ENCODE measurements at regions not wholly inside any gene's neighbourhood (a gene's known extent, or its start where the extent isn't known, plus 50 kb on each side); places are given as distances from the start of the nearest gene placed in this dataset.

GRCh38 chr7:39811161-39811614, 138.9 kb upstream of the CDK13 start:
- Histone ChIP-seq H3K4me1 (no peaks in the 10 kb centered on the region), H3K9me3 (no peaks in the 10 kb centered on the region), H3K27me3 (no peaks in the 10 kb centered on the region), H3K4me3 (no peak overlapping the region), H3K27ac (no peak overlapping the region), H3K36me3 (no peaks in the 10 kb centered on the region)
- no peak for DNase-seq (ENCODE audit: extremely low spot score in 2 of 2)
- TF ChIP-seq POLR2A (IDR thresholded peaks at IDR 0.05) (no peak), CTCF (IDR thresholded peaks at IDR 0.05) (no peak), POLR2AphosphoS5 (IDR thresholded peaks at IDR 0.05; ENCODE audit: insufficient read depth in 1 of 2, low read depth in 1 of 2) (no peak)
- intact Hi-C loops (cut with DNase I), result no loop called here

GRCh38 chr7:39816462-39817060, 133.5 kb upstream of the CDK13 start:
- Histone ChIP-seq H3K4me1 (no peaks in the 10 kb centered on the region), H3K27me3 (no peaks in the 10 kb centered on the region), H3K9me3 (no peaks in the 10 kb centered on the region), H3K36me3 (no peaks in the 10 kb centered on the region), H3K4me3 (no peak overlapping the region), H3K27ac (no peak overlapping the region)
- DNase-seq (ENCODE audit: extremely low spot score in 2 of 2), result no peak
- TF ChIP-seq POLR2AphosphoS5 (IDR thresholded peaks at IDR 0.05; ENCODE audit: insufficient read depth in 1 of 2, low read depth in 1 of 2), result no peak
- no peak for TF ChIP-seq CTCF (IDR thresholded peaks at IDR 0.05)
- TF ChIP-seq POLR2A (IDR thresholded peaks at IDR 0.05), result no peak
- intact Hi-C loops (cut with DNase I), result no loop called here

- H3K9me3 ChIP-seq, result no peaks in the 10 kb centered on the region
- H3K4me1 ChIP-seq, result no peaks in the 10 kb centered on the region
- no peak overlapping the region for H3K27ac ChIP-seq
- intact Hi-C loops (cut with DNase I), result no loop called here
- no peaks in the 10 kb centered on the region for H3K36me3 ChIP-seq
- no peak for TF ChIP-seq POLR2A (IDR thresholded peaks at IDR 0.05)
- TF ChIP-seq POLR2AphosphoS5 (IDR thresholded peaks at IDR 0.05; ENCODE audit: insufficient read depth in 1 of 2, low read depth in 1 of 2), result no peak
- no peak for TF ChIP-seq CTCF (IDR thresholded peaks at IDR 0.05)
- DNase-seq (ENCODE audit: extremely low spot score in 2 of 2), result no peak
- H3K4me3 ChIP-seq, result no peak overlapping the region
- H3K27me3 ChIP-seq, result no peaks in the 10 kb centered on the region
These were observed 130.5 kb upstream of the CDK13 start for GRCh38 chr7:39819514-39819913.

- intact Hi-C loops (cut with DNase I), result no loop called here
- DNase-seq (ENCODE audit: extremely low spot score in 2 of 2), result no peak
- no peaks in the 10 kb centered on the region for H3K4me1 ChIP-seq
- H3K27ac ChIP-seq, result no peak overlapping the region
- H3K9me3 ChIP-seq, result no peaks in the 10 kb centered on the region
- H3K36me3 ChIP-seq, result no peaks in the 10 kb centered on the region
- no peak overlapping the region for H3K4me3 ChIP-seq
- H3K27me3 ChIP-seq, result no peaks in the 10 kb centered on the region
- TF ChIP-seq POLR2AphosphoS5 (IDR thresholded peaks at IDR 0.05; ENCODE audit: insufficient read depth in 1 of 2, low read depth in 1 of 2), result no peak
These were observed 125.4 kb upstream of the CDK13 start for GRCh38 chr7:39824456-39825200.

- TF ChIP-seq POLR2A (IDR thresholded peaks at IDR 0.05) (no peak), POLR2AphosphoS5 (IDR thresholded peaks at IDR 0.05; ENCODE audit: insufficient read depth in 1 of 2, low read depth in 1 of 2) (no peak), CTCF (IDR thresholded peaks at IDR 0.05) (no peak)
- no peaks in the 10 kb centered on the region for H3K27me3 ChIP-seq
- intact Hi-C loops (cut with DNase I), result no loop called here
- no peaks in the 10 kb centered on the region for H3K36me3 ChIP-seq
- DNase-seq (ENCODE audit: extremely low spot score in 2 of 2), result no peak
- no peak overlapping the region for H3K27ac ChIP-seq
- H3K4me1 ChIP-seq, result no peaks in the 10 kb centered on the region
- no peak overlapping the region for H3K4me3 ChIP-seq
- H3K9me3 ChIP-seq, result no peaks in the 10 kb centered on the region
These were observed 124.6 kb upstream of the CDK13 start for GRCh38 chr7:39825401-39825980.

Measured in vagina (tissue), 2 donors.